Endothelial cell of umbilical vein (primary cell): ENCODE measurements at regions not wholly inside any gene's neighbourhood (a gene's known extent, or its start where the extent isn't known, plus 50 kb on each side); places are given as distances from the start of the nearest gene placed in this dataset.

Experiments used
- BruUV-seq: library from RNA; stranded (reverse); fragments of 400-500 nt; replicated peaks from 2 replicates; lab custom pipeline; 2021; lab: Mats Ljungman, UMichigan
- CTCF ChIA-PET: fragments of 300-600, 350-600 bp; sonication (Branson Sonifier 250); formaldehyde crosslinking; loops from one replicate; lab custom pipeline; 2021; ENCODE audit warnings: antibody characterized with exemption, inconsistent platforms; lab: Charles Lee
- POLR2A ChIA-PET: fragments of 300-600, 350-600 bp; sonication (Branson Sonifier 250); formaldehyde crosslinking; loops from one replicate; lab custom pipeline; 2021; ENCODE audit warnings: antibody characterized with exemption, inconsistent platforms; lab: Charles Lee
- DNase-seq: peaks from one replicate; pipeline ENCODE4 v3.0.0-alpha.2; 2011; ENCODE audit warnings: low read depth, low spot score
- FAIRE-seq: peaks from 2 replicates; lab custom pipeline; 2011; peaks lifted over from hg19 to GRCh38; lab: Jason Lieb, UNC
- H2AFZ ChIP-seq: 2 replicates; pipeline ENCODE4 v1.6.0; 2012; ENCODE audit warnings: low read depth, low read length, control low read depth, inconsistent platforms
- H3K27ac ChIP-seq: 2 replicates; pipeline ENCODE4 v1.5.1; 2011; ENCODE audit warnings: low read depth, mild to moderate bottlenecking, control low read depth, low read length, moderate library complexity; ENCODE audit not compliant: insufficient read depth
- H3K27me3 ChIP-seq, 2 experiments: 2 replicates each; pipeline versions ENCODE4 v1.6.0 to v1.6.1; 2011; ENCODE audit warnings: low read length in 2 of 2, mixed read lengths in 1 of 2; ENCODE audit not compliant: control insufficient read depth in 2 of 2, insufficient read depth in 2 of 2
- H3K36me3 ChIP-seq, 2 experiments: 2 replicates in 1 of 2; 3 replicates in 1 of 2; pipeline ENCODE4 v1.5.1; 2011; ENCODE audit warnings: low read length in 2 of 2, mild to moderate bottlenecking in 1 of 2, moderate library complexity in 1 of 2; ENCODE audit not compliant: control insufficient read depth in 2 of 2, insufficient read depth in 2 of 2; ENCODE audit errors: extremely low read depth in 1 of 2
- H3K4me1 ChIP-seq: 3 replicates; pipeline ENCODE4 v1.5.1; 2011; ENCODE audit warnings: mild to moderate bottlenecking, low read length; ENCODE audit not compliant: control insufficient read depth, insufficient read depth; ENCODE audit errors: extremely low read depth
- H3K4me2 ChIP-seq: 2 replicates; pipeline ENCODE4 v1.6.1; 2011; ENCODE audit warnings: low read length, control low read depth, mixed read lengths; ENCODE audit not compliant: insufficient read depth
- H3K4me3 ChIP-seq, 3 experiments: fragments of 200-600 bp in 1 of 3; sonication (generic), shearing (Covaris generic) in 1 of 3; replicated peaks in 1 of 3; 2 replicates each; pipeline ENCODE4 v1.5.1; 2011 to 2016; ENCODE audit warnings: control low read depth in 3 of 3, low read length in 3 of 3, mild to moderate bottlenecking in 2 of 3, inconsistent platforms in 1 of 3, low read depth in 1 of 3, moderate library complexity in 1 of 3; ENCODE audit not compliant: insufficient read depth in 1 of 3
- H3K79me2 ChIP-seq: 2 replicates; pipeline ENCODE4 v1.6.0; 2012; ENCODE audit warnings: low read length, inconsistent platforms; ENCODE audit not compliant: control insufficient read depth, insufficient read depth
- H3K9ac ChIP-seq: replicated peaks from 2 replicates; pipeline ENCODE3; 2011; ENCODE audit warnings: low read length, control low read depth; ENCODE audit not compliant: insufficient read depth; ENCODE audit errors: extremely low read depth
- H3K9me1 ChIP-seq: replicated peaks from 3 replicates; pipeline ENCODE4 v1.6.0; 2011; ENCODE audit warnings: mild to moderate bottlenecking, low read length; ENCODE audit not compliant: control insufficient read depth, insufficient read depth; ENCODE audit errors: extremely low read depth
- H3K9me3 ChIP-seq: replicated peaks from 2 replicates; pipeline ENCODE4 v1.5.1; 2012; ENCODE audit warnings: low read length, inconsistent platforms; ENCODE audit not compliant: control insufficient read depth, insufficient read depth
- H4K20me1 ChIP-seq: replicated peaks from 2 replicates; pipeline ENCODE3; 2011; ENCODE audit warnings: mild to moderate bottlenecking, low read length; ENCODE audit not compliant: control insufficient read depth, insufficient read depth; ENCODE audit errors: extremely low read depth
- CTCF ChIP-seq, 2 donors: IDR thresholded peaks; 1 replicate in 1 of 2; 2 replicates in 1 of 2; pipeline ENCODE4 v1.5.1; 2011; ENCODE audit warnings: low read length in 2 of 2, mild to moderate bottlenecking in 2 of 2, moderate library complexity in 2 of 2, control low read depth in 1 of 2, inconsistent platforms in 1 of 2, low read depth in 1 of 2; ENCODE audit not compliant: insufficient read depth in 1 of 2; ENCODE audit errors: extremely low read depth in 1 of 2
- EZH2 ChIP-seq: IDR thresholded peaks from 2 replicates; pipeline ENCODE4 v1.6.1; 2012; ENCODE audit warnings: borderline replicate concordance, low read depth, mild to moderate bottlenecking, moderate library complexity, low read length, inconsistent platforms; ENCODE audit not compliant: severe bottlenecking
- FOS ChIP-seq: IDR thresholded peaks from 2 replicates; pipeline ENCODE4 v1.6.1; 2011; ENCODE audit warnings: mild to moderate bottlenecking, low read length, moderate library complexity, borderline replicate concordance; ENCODE audit not compliant: insufficient read depth
- GATA2 ChIP-seq: IDR thresholded peaks from 2 replicates; pipeline ENCODE4 v1.7.0; 2011; ENCODE audit warnings: low read depth, mild to moderate bottlenecking, moderate library complexity, mixed read lengths, low read length; ENCODE audit not compliant: insufficient read length, insufficient read depth
- JUN ChIP-seq: IDR thresholded peaks from 2 replicates; pipeline ENCODE4 v1.6.1; 2011; ENCODE audit warnings: borderline replicate concordance, low read depth; ENCODE audit not compliant: insufficient read length, insufficient read depth
- MAX ChIP-seq: IDR thresholded peaks from 2 replicates; pipeline ENCODE4 v1.6.1; 2011; ENCODE audit not compliant: insufficient read depth, insufficient read length
- MYC ChIP-seq: IDR thresholded peaks from one replicate; pipeline ENCODE4 v1.6.1; 2011; ENCODE audit warnings: mild to moderate bottlenecking, low read depth, low read length
- POLR2A ChIP-seq: IDR thresholded peaks from 2 replicates; pipeline ENCODE4 v1.6.1; 2012; ENCODE audit warnings: low read depth, mild to moderate bottlenecking, control low read depth, low read length
- POLR2AphosphoS5 ChIP-seq: IDR thresholded peaks from 2 replicates; pipeline ENCODE4 v1.6.1; 2012; ENCODE audit warnings: low read depth, mild to moderate bottlenecking, control low read depth, low read length, moderate library complexity; ENCODE audit not compliant: insufficient read depth
- dilution Hi-C: fragments of 300-500 bp; cut with MboI; formaldehyde crosslinking; loops from one replicate; pipeline ENCODE4 v1.15.0; 2019; ENCODE audit warnings: low sequenced_read_pairs; ENCODE audit not compliant: extremely low pct_ligation_motif_present
- intact Hi-C: fragments of 100-400 bp; cut with micrococcal nuclease; formaldehyde crosslinking; loops from one replicate; pipeline ENCODE4 v1.10.0; 2022

GRCh38 chr4:56746639-56747038, 65.5 kb upstream of the HOPX start:
- FAIRE-seq (no peak), DNase-seq (no peak)
- Histone ChIP-seq H3K4me1 (no peaks in the 10 kb centered on the region), H3K4me3 (no peak overlapping the region), H2AFZ (no peak overlapping the region), H4K20me1 (no peaks in the 10 kb centered on the region), H3K79me2 (no peaks in the 10 kb centered on the region), H3K4me2 (no peak overlapping the region), H3K27ac (no peak overlapping the region), H3K27me3 (peaks cover 0 to 2% of the 10 kb centered on the region in 2 experiments), H3K36me3 (no peaks in the 10 kb centered on the region), H3K9me3 (no peaks in the 10 kb centered on the region), H3K9me1 (no peaks in the 10 kb centered on the region), H3K9ac (no peak overlapping the region)
- ChIA-PET CTCF (no interaction called here), POLR2A (no interaction called here)
- intact Hi-C loops, result no loop called here
- no TSS peak for BruUV-seq
- no peak for TF ChIP-seq FOS
- TF ChIP-seq MAX, result no peak
- TF ChIP-seq MYC, result no peak
- no peak for TF ChIP-seq GATA2
- no peak for TF ChIP-seq JUN
- TF ChIP-seq CTCF (IDR thresholded peaks at IDR 0.05; ENCODE audit: extremely low read depth in 1 of 2, insufficient read depth in 1 of 2, low read depth in 1 of 2, low read length in 2 of 2), result no peak
- no peak for TF ChIP-seq EZH2
- no peak for TF ChIP-seq POLR2AphosphoS5
- no peak for TF ChIP-seq POLR2A
- dilution Hi-C loops, result no loop called here
